ENCODE measurements at regions not wholly inside any gene's neighbourhood (a gene's known extent, or its start where the extent isn't known, plus 50 kb on each side); places are given as distances from the start of the nearest gene placed in this dataset.

GRCh38 chr1:69421286-69421685, 146.4 kb upstream of the LRRC7 start:
- DNase-seq (ENCODE audit: low read depth) = no peak
- H3K4me3 ChIP-seq (ENCODE audit: low read length) = no peak overlapping the region
- no peak for TF ChIP-seq CTCF (conservative IDR thresholded peaks at IDR 0.05; ENCODE audit: low read depth, low read length)

- no peak for TF ChIP-seq CTCF (conservative IDR thresholded peaks at IDR 0.05; ENCODE audit: low read depth, low read length)
- H3K4me3 ChIP-seq (ENCODE audit: low read length) = no peak overlapping the region
- no peak for DNase-seq (ENCODE audit: low read depth)
These were observed 141.9 kb upstream of the LRRC7 start for GRCh38 chr1:69425871-69426270.

- no peak for DNase-seq (ENCODE audit: low read depth)
- no peak overlapping the region for H3K4me3 ChIP-seq (ENCODE audit: low read length)
- TF ChIP-seq CTCF (conservative IDR thresholded peaks at IDR 0.05; ENCODE audit: low read depth, low read length) = no peak
These were observed 141.3 kb upstream of the LRRC7 start for GRCh38 chr1:69426401-69426800.

- DNase-seq (ENCODE audit: low read depth) = no peak
- no peak for TF ChIP-seq CTCF (conservative IDR thresholded peaks at IDR 0.05; ENCODE audit: low read depth, low read length)
- no peak overlapping the region for H3K4me3 ChIP-seq (ENCODE audit: low read length)
These were observed 134.6 kb upstream of the LRRC7 start for GRCh38 chr1:69433073-69433472.

- H3K4me3 ChIP-seq (ENCODE audit: low read length) = no peak overlapping the region
- DNase-seq (ENCODE audit: low read depth) = no peak
- no peak for TF ChIP-seq CTCF (conservative IDR thresholded peaks at IDR 0.05; ENCODE audit: low read depth, low read length)
These were observed 131.6 kb upstream of the LRRC7 start for GRCh38 chr1:69436151-69436550.

GRCh38 chr1:69438056-69438795, 129.5 kb upstream of the LRRC7 start:
- no peak for TF ChIP-seq CTCF (conservative IDR thresholded peaks at IDR 0.05; ENCODE audit: low read depth, low read length)
- no peak for DNase-seq (ENCODE audit: low read depth)
- H3K4me3 ChIP-seq (ENCODE audit: low read length) = no peak overlapping the region

GRCh38 chr1:69441496-69441895, 126.2 kb upstream of the LRRC7 start:
- no peak for TF ChIP-seq CTCF (conservative IDR thresholded peaks at IDR 0.05; ENCODE audit: low read depth, low read length)
- peak; percentile 27 for DNase-seq (ENCODE audit: low read depth)
- H3K4me3 ChIP-seq (ENCODE audit: low read length) = no peak overlapping the region

Data from retinal pigment epithelial cell (primary cell).